ENCODE measurements at regions not wholly inside any gene's neighbourhood (a gene's known extent, or its start where the extent isn't known, plus 50 kb on each side); places are given as distances from the start of the nearest gene placed in this dataset.

- Histone ChIP-seq H3K36me3 (ENCODE audit: control insufficient read depth in 4 of 4, insufficient read depth in 3 of 4, low read depth in 1 of 4, low read length in 3 of 4) (no peaks in the 10 kb centered on the region), H3K27ac (ENCODE audit: low read depth in 1 of 2, low read length in 2 of 2) (no peak overlapping the region), H3K27me3 (ENCODE audit: control insufficient read depth in 4 of 4, insufficient read depth in 4 of 4, low read length in 3 of 4) (no peaks in the 10 kb centered on the region), H3K9me3 (ENCODE audit: control insufficient read depth in 4 of 4, low read length in 3 of 4) (no peaks in the 10 kb centered on the region), H3K4me1 (ENCODE audit: control insufficient read depth in 4 of 4, insufficient read depth in 4 of 4, low read length in 3 of 4) (no peaks in the 10 kb centered on the region), H3K9ac (ENCODE audit: low read depth in 1 of 2, low read length in 2 of 2) (no peak overlapping the region), H3K4me3 (ENCODE audit: low read depth in 1 of 3, low read length in 3 of 3) (no peak overlapping the region)
- no peak for DNase-seq (ENCODE audit: low spot score)
- 42% methylated on average over 5 of the region's 5 CpGs for WGBS
- TF ChIP-seq SP1 (IDR thresholded peaks at IDR 0.05) (no peak), NR2F2 (IDR thresholded peaks at IDR 0.05) (no peak), REST (IDR thresholded peaks at IDR 0.05) (no peak), HNF4A (conservative IDR thresholded peaks at IDR 0.05) (no peak), EGR1 (IDR thresholded peaks at IDR 0.05; ENCODE audit: low read depth in 2 of 2) (no peak), CTCF (IDR thresholded peaks at IDR 0.05; ENCODE audit: low read depth, low read length, missing input control) (no peak), HNF4G (IDR thresholded peaks at IDR 0.05) (no peak), RXRA (IDR thresholded peaks at IDR 0.05) (no peak), GABPA (IDR thresholded peaks at IDR 0.05 in 1 of 2, conservative IDR thresholded peaks at IDR 0.05 in 1 of 2) (no peak), YY1 (IDR thresholded peaks at IDR 0.05) (no peak), JUND (IDR thresholded peaks at IDR 0.05) (no peak), FOXA2 (IDR thresholded peaks at IDR 0.05) (no peak), ATF3 (IDR thresholded peaks at IDR 0.05) (no peak), MAX (IDR thresholded peaks at IDR 0.05) (no peak), ZBTB33 (IDR thresholded peaks at IDR 0.05) (no peak), RAD21 (IDR thresholded peaks at IDR 0.05) (no peak), FOXA1 (IDR thresholded peaks at IDR 0.05) (no peak), TAF1 (conservative IDR thresholded peaks at IDR 0.05) (no peak)
These were observed 656.0 kb upstream of the HS3ST1 start for GRCh38 chr4:12084690-12085089.
